GM12874 (cell line): ENCODE measurements at regions not wholly inside any gene's neighbourhood (a gene's known extent, or its start where the extent isn't known, plus 50 kb on each side); places are given as distances from the start of the nearest gene placed in this dataset.

Experiments used
- TF ChIP-seq, protein P1 (sequence below): IDR thresholded peaks from 2 replicates; pipeline ENCODE4 v1.5.1; 2011; ENCODE audit warnings: low read depth, mild to moderate bottlenecking, control low read depth, low read length, moderate library complexity; ENCODE audit not compliant: insufficient read depth

DNA sequence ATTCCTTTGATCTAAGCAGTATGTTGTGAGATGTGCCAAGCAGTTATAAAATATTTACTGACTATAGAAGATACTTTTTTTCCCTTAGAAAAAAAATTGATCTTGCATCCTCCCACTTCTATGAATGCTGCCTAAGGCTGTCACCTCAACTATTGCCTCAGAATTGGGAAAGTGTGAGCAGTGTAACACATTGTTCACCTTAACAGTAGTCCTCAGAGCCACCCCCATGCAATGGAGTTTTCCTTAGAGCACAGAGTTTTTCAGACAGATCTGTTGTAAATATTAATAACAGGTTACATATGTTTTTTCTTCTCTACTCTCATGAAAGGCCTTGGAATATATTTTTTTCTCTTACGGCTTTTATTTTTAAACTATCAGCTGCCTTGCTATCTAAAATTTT, 607.3 kb downstream of the STK39 start:
- TF ChIP-seq, protein P1, sequence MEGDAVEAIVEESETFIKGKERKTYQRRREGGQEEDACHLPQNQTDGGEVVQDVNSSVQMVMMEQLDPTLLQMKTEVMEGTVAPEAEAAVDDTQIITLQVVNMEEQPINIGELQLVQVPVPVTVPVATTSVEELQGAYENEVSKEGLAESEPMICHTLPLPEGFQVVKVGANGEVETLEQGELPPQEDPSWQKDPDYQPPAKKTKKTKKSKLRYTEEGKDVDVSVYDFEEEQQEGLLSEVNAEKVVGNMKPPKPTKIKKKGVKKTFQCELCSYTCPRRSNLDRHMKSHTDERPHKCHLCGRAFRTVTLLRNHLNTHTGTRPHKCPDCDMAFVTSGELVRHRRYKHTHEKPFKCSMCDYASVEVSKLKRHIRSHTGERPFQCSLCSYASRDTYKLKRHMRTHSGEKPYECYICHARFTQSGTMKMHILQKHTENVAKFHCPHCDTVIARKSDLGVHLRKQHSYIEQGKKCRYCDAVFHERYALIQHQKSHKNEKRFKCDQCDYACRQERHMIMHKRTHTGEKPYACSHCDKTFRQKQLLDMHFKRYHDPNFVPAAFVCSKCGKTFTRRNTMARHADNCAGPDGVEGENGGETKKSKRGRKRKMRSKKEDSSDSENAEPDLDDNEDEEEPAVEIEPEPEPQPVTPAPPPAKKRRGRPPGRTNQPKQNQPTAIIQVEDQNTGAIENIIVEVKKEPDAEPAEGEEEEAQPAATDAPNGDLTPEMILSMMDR, result no peak

DNA sequence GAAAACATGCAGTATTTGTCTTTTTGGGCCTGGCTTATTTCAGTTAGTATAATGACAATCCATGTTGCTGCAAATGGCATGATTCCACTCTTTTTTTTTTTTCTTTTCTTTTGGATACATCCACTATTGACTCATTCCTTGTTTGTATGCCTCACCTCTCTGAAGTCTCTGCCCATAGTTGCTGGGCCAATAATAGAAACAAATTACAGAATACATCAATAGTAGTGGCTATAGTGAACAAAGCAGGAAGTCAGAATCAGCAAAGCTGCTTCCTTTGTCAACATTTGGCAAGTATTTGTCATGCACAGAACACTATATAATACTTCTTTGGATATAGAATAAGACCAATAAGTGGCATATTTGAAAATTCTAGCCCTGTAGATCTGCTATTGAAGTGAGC, 609.7 kb downstream of the STK39 start:
- TF ChIP-seq, protein P1, result no peak

DNA sequence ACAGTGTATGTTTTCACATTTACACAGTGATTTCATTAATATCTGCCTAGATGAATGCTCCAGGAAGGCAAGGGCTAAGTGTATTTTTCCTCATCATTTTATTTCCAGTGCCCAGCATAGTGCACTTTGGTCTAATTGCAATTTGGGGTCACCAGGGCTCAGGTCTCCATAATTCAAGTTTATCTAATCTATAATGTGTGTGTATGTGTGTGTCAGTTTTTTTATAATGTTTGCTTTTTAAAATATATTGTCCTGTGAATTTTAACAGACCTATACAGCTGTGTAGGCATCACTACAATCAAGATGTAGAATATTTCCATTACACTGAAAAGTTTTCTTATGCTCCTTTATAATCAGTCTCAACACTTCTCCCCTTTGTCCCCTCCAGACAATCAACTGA, 620.4 kb downstream of the STK39 start:
- TF ChIP-seq, protein P1, result no peak

DNA sequence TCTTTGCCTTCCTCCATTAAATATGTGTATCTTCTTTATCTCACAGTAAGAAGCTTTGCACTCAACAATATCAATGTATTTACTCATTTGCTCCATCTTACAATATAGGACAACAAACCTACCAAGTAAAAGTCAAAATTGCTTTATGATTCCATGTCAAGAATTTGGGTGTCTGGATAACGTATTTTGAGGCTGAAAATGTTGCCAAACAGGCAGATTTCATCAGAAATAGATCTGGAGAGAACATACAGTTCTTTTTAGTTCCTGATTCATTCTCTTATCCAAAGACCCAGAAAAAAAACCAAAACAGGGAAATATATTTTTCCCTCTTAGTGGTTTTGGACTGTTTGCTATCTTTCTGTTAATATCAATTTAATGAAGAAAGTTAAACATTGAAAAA, 621.1 kb downstream of the STK39 start:
- TF ChIP-seq, protein P1, result no peak

DNA sequence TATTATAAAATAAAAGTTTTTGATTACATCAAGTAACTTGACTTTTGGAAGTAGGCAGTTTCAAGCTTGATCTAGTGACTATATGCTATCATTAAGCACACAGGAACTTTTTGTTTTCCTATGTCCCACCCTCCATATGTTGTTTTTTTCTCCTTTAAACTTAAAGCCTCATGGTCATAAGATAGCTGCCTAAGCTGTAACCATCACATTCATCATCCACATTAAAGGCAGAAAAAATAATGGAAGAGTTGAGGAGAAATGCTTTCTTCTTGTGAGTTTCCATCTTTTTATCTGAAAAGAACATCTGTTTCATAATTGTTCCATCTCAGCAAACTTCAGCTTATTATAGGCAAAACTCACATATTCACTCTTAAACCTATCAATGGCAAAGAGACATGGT, 630.4 kb downstream of the STK39 start:
- TF ChIP-seq, protein P1, result no peak

DNA sequence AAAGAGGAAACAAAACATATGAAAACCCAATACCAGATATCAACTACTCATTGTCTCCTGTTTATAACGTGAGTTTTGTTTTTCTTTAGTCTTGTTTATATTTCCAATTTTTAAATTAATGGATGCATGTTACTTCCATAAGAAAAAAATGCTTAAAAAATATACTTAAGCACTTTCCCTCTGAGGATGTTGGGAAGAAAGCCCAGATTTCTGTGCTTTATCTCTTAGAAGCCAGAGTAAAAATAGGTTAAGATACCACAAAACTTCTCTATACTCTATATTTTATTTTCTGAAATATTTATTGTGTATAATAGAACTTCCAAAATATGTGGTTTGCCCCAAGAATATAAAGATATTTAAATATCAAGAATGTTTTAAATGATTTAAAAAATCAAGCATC, 633.9 kb downstream of the STK39 start:
- TF ChIP-seq, protein P1, result no peak

DNA sequence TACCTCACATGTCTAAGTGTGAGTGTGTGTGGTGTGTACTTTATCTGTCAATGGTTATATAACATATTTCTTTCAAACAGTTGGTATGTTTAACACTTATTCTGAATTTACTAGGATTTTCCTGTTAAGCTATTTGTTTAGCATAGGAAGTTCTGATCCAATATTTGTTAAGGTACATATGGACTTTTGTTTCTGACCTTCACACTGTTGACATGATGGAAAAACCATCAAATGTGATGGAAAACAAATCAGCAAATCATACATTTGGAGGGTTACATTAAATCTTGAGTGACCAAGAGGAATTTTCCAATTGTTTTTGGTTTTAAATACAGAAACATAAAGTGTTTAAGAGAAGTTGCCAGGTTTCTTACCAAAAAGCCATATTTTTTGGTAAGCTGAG, 638.9 kb downstream of the STK39 start:
- TF ChIP-seq, protein P1, result no peak

DNA sequence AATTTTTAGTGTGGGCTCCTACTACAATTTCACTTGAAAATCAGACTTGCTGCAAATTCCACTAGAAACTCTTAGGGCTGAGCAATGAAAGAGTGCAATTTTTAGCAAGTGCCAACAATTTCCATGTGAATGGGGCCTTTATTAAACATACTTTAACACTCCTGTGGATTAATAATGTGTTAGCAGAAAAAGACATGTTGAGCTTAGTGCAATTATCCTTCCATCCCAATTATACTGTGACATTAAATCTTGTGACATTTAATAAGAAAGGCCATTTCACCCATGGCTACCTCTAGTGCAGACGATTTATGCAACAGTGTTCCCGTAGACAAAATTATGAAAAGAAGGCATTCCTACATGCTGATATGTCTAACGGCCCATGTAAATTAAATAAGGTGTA, 639.7 kb downstream of the STK39 start:
- TF ChIP-seq, protein P1, result no peak
